H9 (cell line): ENCODE measurements at regions not wholly inside any gene's neighbourhood (a gene's known extent, or its start where the extent isn't known, plus 50 kb on each side); places are given as distances from the start of the nearest gene placed in this dataset.

Experiments
- DNase-seq: peaks from one replicate; pipeline ENCODE4 v3.0.0-alpha.2; 2017
- H2AFZ ChIP-seq: one replicate; pipeline ENCODE4 v1.6.1; 2013; ENCODE audit warnings: mild to moderate bottlenecking, low read length, control low read depth, moderate library complexity
- H2AK5ac ChIP-seq: 2 replicates; pipeline ENCODE4 v1.6.1; 2013; ENCODE audit warnings: low read length, control low read depth, mixed read lengths; ENCODE audit not compliant: insufficient read length
- H2BK120ac ChIP-seq: one replicate; pipeline ENCODE4 v1.6.1; 2013; ENCODE audit warnings: low read depth, mild to moderate bottlenecking, low read length, control low read depth, inconsistent platforms; ENCODE audit not compliant: poor library complexity, severe bottlenecking
- H2BK12ac ChIP-seq: 2 replicates; pipeline ENCODE4 v1.6.1; 2013; ENCODE audit warnings: low read length, control low read depth, mixed read lengths, low read depth; ENCODE audit not compliant: insufficient read length
- H2BK15ac ChIP-seq: 2 replicates; pipeline ENCODE4 v1.6.1; 2013; ENCODE audit warnings: low read depth, low read length, control low read depth
- H2BK20ac ChIP-seq: one replicate; pipeline ENCODE4 v1.6.1; 2013; ENCODE audit warnings: low read depth, mild to moderate bottlenecking, low read length, control low read depth, inconsistent platforms; ENCODE audit not compliant: poor library complexity, severe bottlenecking
- H2BK5ac ChIP-seq: 2 replicates; pipeline ENCODE4 v1.6.1; 2013; ENCODE audit warnings: low read length, control low read depth, mixed read lengths; ENCODE audit not compliant: insufficient read length
- H3K14ac ChIP-seq: 2 replicates; pipeline ENCODE4 v1.6.1; 2013; ENCODE audit warnings: low read length, control low read depth; ENCODE audit not compliant: insufficient read depth
- H3K18ac ChIP-seq: 2 replicates; pipeline ENCODE4 v1.6.1; 2013; ENCODE audit warnings: low read depth, mild to moderate bottlenecking, mixed read lengths, low read length, control low read depth; ENCODE audit not compliant: insufficient read length
- H3K23ac ChIP-seq: 2 replicates; pipeline ENCODE4 v1.6.1; 2013; ENCODE audit warnings: low read length, control low read depth, mixed read lengths, low read depth; ENCODE audit not compliant: insufficient read length
- H3K23me2 ChIP-seq: 2 replicates; pipeline ENCODE4 v1.6.1; 2013; ENCODE audit warnings: low read depth, mild to moderate bottlenecking, mixed read lengths, low read length, control low read depth; ENCODE audit not compliant: insufficient read length, poor library complexity, severe bottlenecking
- H3K27ac ChIP-seq: 2 replicates; pipeline ENCODE4 v1.5.1; 2013; ENCODE audit warnings: low read length, control low read depth, mixed read lengths, low read depth; ENCODE audit not compliant: insufficient read length
- H3K27me3 ChIP-seq: 2 replicates; pipeline ENCODE4 v1.6.1; 2013; ENCODE audit warnings: low read length, control low read depth, inconsistent platforms; ENCODE audit not compliant: insufficient read depth
- H3K4ac ChIP-seq: 2 replicates; pipeline ENCODE4 v1.6.1; 2013; ENCODE audit warnings: low read depth, mild to moderate bottlenecking, control low read depth, inconsistent platforms, low read length, moderate library complexity
- H3K4me1 ChIP-seq: 2 replicates; pipeline ENCODE4 v1.6.1; 2013; ENCODE audit warnings: low read length, control low read depth, inconsistent platforms; ENCODE audit not compliant: insufficient read depth
- H3K4me2 ChIP-seq: 2 replicates; pipeline ENCODE4 v1.6.1; 2013; ENCODE audit warnings: low read length, control low read depth, mixed read lengths; ENCODE audit not compliant: insufficient read length, insufficient read depth
- H3K56ac ChIP-seq: 2 replicates; pipeline ENCODE4 v1.6.1; 2013; ENCODE audit warnings: low read depth, mild to moderate bottlenecking, mixed read lengths, low read length, control low read depth; ENCODE audit not compliant: insufficient read length
- H3K79me1 ChIP-seq: 2 replicates; pipeline ENCODE4 v1.6.1; 2013; ENCODE audit warnings: low read depth, mild to moderate bottlenecking, moderate library complexity, low read length, control low read depth, inconsistent platforms; ENCODE audit not compliant: insufficient read depth, poor library complexity, severe bottlenecking
- H3K79me2 ChIP-seq: 2 replicates; pipeline ENCODE4 v1.6.1; 2013; ENCODE audit warnings: low read length, control low read depth, inconsistent platforms; ENCODE audit not compliant: insufficient read depth
- H3K9ac ChIP-seq: 2 replicates; pipeline ENCODE4 v1.6.1; 2013; ENCODE audit warnings: low read length, control low read depth, mixed read lengths; ENCODE audit not compliant: insufficient read length; ENCODE audit errors: extremely low read depth
- H3K9me3 ChIP-seq: one replicate; pipeline ENCODE4 v1.6.1; 2013; ENCODE audit warnings: low read depth, low read length, inconsistent platforms; ENCODE audit not compliant: control insufficient read depth
- H3T11ph ChIP-seq: one replicate; pipeline ENCODE4 v1.6.1; 2013; ENCODE audit warnings: mild to moderate bottlenecking, low read length, control low read depth, inconsistent platforms
- H4K20me1 ChIP-seq: one replicate; pipeline ENCODE4 v1.6.1; 2013; ENCODE audit not compliant: control insufficient read depth, insufficient read length, insufficient read depth
- H4K5ac ChIP-seq: 2 replicates; pipeline ENCODE4 v1.6.1; 2013; ENCODE audit warnings: low read depth, mild to moderate bottlenecking, mixed read lengths, low read length, control low read depth; ENCODE audit not compliant: insufficient read length
- H4K8ac ChIP-seq: replicated peaks from 2 replicates; pipeline ENCODE4 v1.6.1; 2013; ENCODE audit warnings: low read length, control low read depth, mixed read lengths, low read depth; ENCODE audit not compliant: insufficient read length
- H4K91ac ChIP-seq: 2 replicates; pipeline ENCODE4 v1.6.1; 2013; ENCODE audit warnings: low read depth, mild to moderate bottlenecking, moderate library complexity, mixed read lengths, low read length, control low read depth; ENCODE audit not compliant: insufficient read length
- H3K27ac Mint-ChIP-seq, 3 experiments: 2 replicates in 2 of 3; 3 replicates in 1 of 3; pipeline ENCODE4 v1.8.0; 2020 to 2021; ENCODE audit warnings: mixed read lengths in 3 of 3, mild to moderate bottlenecking in 1 of 3, moderate library complexity in 1 of 3
- H3K27me3 Mint-ChIP-seq: 2 replicates; pipeline ENCODE4 v1.8.0; 2021; ENCODE audit warnings: low read depth, mild to moderate bottlenecking, moderate library complexity, mixed read lengths
- H3K36me3 Mint-ChIP-seq, 3 experiments: 2 replicates in 2 of 3; 3 replicates in 1 of 3; pipeline ENCODE4 v1.8.0; 2020 to 2021; ENCODE audit warnings: low read depth in 3 of 3, mixed read lengths in 3 of 3; ENCODE audit not compliant: insufficient read depth in 1 of 3
- H3K4me1 Mint-ChIP-seq, 2 experiments: 2 replicates each; pipeline ENCODE4 v1.8.0; 2020; ENCODE audit warnings: mixed read lengths in 2 of 2
- H3K4me3 Mint-ChIP-seq, 2 experiments: 2 replicates in 1 of 2; 3 replicates in 1 of 2; pipeline ENCODE4 v1.8.0; 2020 to 2021; ENCODE audit warnings: mild to moderate bottlenecking in 2 of 2, mixed read lengths in 2 of 2, moderate library complexity in 1 of 2
- H3K9me3 Mint-ChIP-seq, 2 experiments: 2 replicates in 1 of 2; 3 replicates in 1 of 2; pipeline ENCODE4 v1.8.0; 2020; ENCODE audit warnings: mild to moderate bottlenecking in 2 of 2, mixed read lengths in 2 of 2, moderate library complexity in 1 of 2
- CTCF ChIP-seq: fragments of 200-600 bp; sonication (generic); conservative IDR thresholded peaks from 3 replicates; pipeline ENCODE4 v1.8.0; 2021; ENCODE audit warnings: antibody characterized with exemption, mild to moderate bottlenecking
- WGBS: extraction: QIAGEN DNeasy Blood & Tissue Kit; methylation state at CpG from one replicate; pipeline ENCODE4 v1.1.7; 2013; ENCODE audit warnings: missing lambda C conversion rate, low lambda C conversion rate, mixed read lengths; ENCODE audit not compliant: insufficient read length; ENCODE audit errors: extremely low coverage; 5-methylcytosine and 5-hydroxymethylcytosine counted together

GRCh38 chr12:91772411-91772810 lies 373.2 kb downstream of the BTG1 start:
- Histone ChIP-seq H2BK12ac (no peak overlapping the region), H3K27me3 (no peaks in the 10 kb centered on the region), H2BK15ac (no peak overlapping the region), H2BK20ac (no peak overlapping the region), H3K9me3 (no peaks in the 10 kb centered on the region), H3K79me2 (no peaks in the 10 kb centered on the region), H2BK5ac (no peak overlapping the region), H3K9ac (no peak overlapping the region), H3K56ac (no peak overlapping the region), H3K4me1 (no peaks in the 10 kb centered on the region), H3K4me2 (no peak overlapping the region), H3K18ac (no peak overlapping the region), H3K23ac (no peak overlapping the region), H3K79me1 (no peaks in the 10 kb centered on the region), H3K4ac (no peak overlapping the region), H2AK5ac (no peak overlapping the region), H4K20me1 (no peaks in the 10 kb centered on the region), H3K23me2 (no peaks in the 10 kb centered on the region), H4K8ac (no peak overlapping the region), H4K5ac (no peak overlapping the region), H2AFZ (no peak overlapping the region), H3K14ac (no peak overlapping the region), H3K27ac (no peak overlapping the region), H4K91ac (no peak overlapping the region), H2BK120ac (no peak overlapping the region), H3T11ph (no peak overlapping the region)
- Mint-ChIP-seq H3K27ac (no peak overlapping the region), H3K4me1 (no peaks in the 10 kb centered on the region), H3K4me3 (no peak overlapping the region), H3K9me3 (no peaks in the 10 kb centered on the region; a peak in 1 of 5 replicates), H3K36me3 (peaks cover 0 to 3% (median 0%) of the 10 kb centered on the region in 3 experiments; a peak in 1 of 7 replicates), H3K27me3 (no peaks in the 10 kb centered on the region)
- no CpG with 5 or more reads among the region's 2 CpGs for WGBS
- DNase-seq, result no peak
- TF ChIP-seq CTCF, result no peak
